WTC11 (cell line): ENCODE measurements at regions not wholly inside any gene's neighbourhood (a gene's known extent, or its start where the extent isn't known, plus 50 kb on each side); places are given as distances from the start of the nearest gene placed in this dataset.

Experiments used
- CBFB ChIP-seq: sonication (generic); formaldehyde crosslinking; IDR thresholded peaks from 2 replicates; pipeline ENCODE4 v1.8.1; 2022; ENCODE audit warnings: mild to moderate bottlenecking, low read depth, missing genetic modification reagents
- ELF4 ChIP-seq: sonication (generic); formaldehyde crosslinking; IDR thresholded peaks from 2 replicates; pipeline ENCODE4 v1.8.1; 2022; ENCODE audit warnings: low read depth, mild to moderate bottlenecking, moderate library complexity, missing genetic modification reagents
- OVOL2 ChIP-seq: fragments of 250-450 bp; sonication (Bioruptor Pico); IDR thresholded peaks from 2 replicates; pipeline ENCODE4 v1.9.0; 2021; ENCODE audit warnings: mild to moderate bottlenecking, borderline replicate concordance
- ZNF219 ChIP-seq: sonication (generic); formaldehyde crosslinking; IDR thresholded peaks from 2 replicates; pipeline ENCODE4 v1.8.0; 2023; ENCODE audit warnings: missing genetic modification reagents, mild to moderate bottlenecking, borderline replicate concordance
- TF ChIP-seq, protein P1 (sequence below): sonication (generic); formaldehyde crosslinking; IDR thresholded peaks from 2 replicates; pipeline ENCODE4 v1.8.0; 2023; ENCODE audit warnings: missing genetic modification reagents

- TF ChIP-seq ELF4 (CRISPR knock-in tag) = no peak
- TF ChIP-seq OVOL2 = no peak
- TF ChIP-seq ZNF219 = no peak
- TF ChIP-seq CBFB (CRISPR knock-in tag) = no peak
- TF ChIP-seq, protein P1, sequence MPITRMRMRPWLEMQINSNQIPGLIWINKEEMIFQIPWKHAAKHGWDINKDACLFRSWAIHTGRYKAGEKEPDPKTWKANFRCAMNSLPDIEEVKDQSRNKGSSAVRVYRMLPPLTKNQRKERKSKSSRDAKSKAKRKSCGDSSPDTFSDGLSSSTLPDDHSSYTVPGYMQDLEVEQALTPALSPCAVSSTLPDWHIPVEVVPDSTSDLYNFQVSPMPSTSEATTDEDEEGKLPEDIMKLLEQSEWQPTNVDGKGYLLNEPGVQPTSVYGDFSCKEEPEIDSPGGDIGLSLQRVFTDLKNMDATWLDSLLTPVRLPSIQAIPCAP (CRISPR knock-in tag) = no peak
Measured at GRCh38 chr21:17869115-17869514, 50.0 kb upstream of the C21orf91 start (continued).
